Stimulated activated effector memory CD8-positive, alpha-beta T cell treated with anti-CD3 and anti-CD28 coated beads, Interleukin-12 subunit alpha, Interleukin-12 subunit beta, amount 100 ng/mL, for 72 hours (primary cell): ENCODE measurements at regions not wholly inside any gene's neighbourhood (a gene's known extent, or its start where the extent isn't known, plus 50 kb on each side); places are given as distances from the start of the nearest gene placed in this dataset.

Source experiments
- ATAC-seq: fragments of 150-1000 bp; cut with Tn5 transposase; 2 replicates; pipeline ENCODE4 v1.10.0; 2021
- DNase-seq, 2 donors: peaks; one replicate each; pipeline ENCODE4 v3.0.0; 2021 to 2022; ENCODE audit warnings: low spot score in 2 of 2
- H3K27ac Mint-ChIP-seq: one replicate; pipeline ENCODE4 v1.8.0; 2022; ENCODE audit warnings: mild to moderate bottlenecking, mixed read lengths
- H3K36me3 Mint-ChIP-seq: one replicate; pipeline ENCODE4 v1.8.0; 2022; ENCODE audit warnings: mild to moderate bottlenecking, mixed read lengths
- H3K4me1 Mint-ChIP-seq: one replicate; pipeline ENCODE4 v1.8.0; 2022; ENCODE audit warnings: mixed read lengths
- H3K4me3 Mint-ChIP-seq: one replicate; pipeline ENCODE4 v1.8.0; 2022; ENCODE audit warnings: mild to moderate bottlenecking, mixed read lengths
- H3K9me3 Mint-ChIP-seq: one replicate; pipeline ENCODE4 v1.8.0; 2022; ENCODE audit warnings: mixed read lengths

GRCh38 chr9:78552802-78553201 is 255.9 kb downstream of the PSAT1 start:
- Mint-ChIP-seq H3K9me3 (peaks cover 3% of the 10 kb centered on the region), H3K36me3 (no peaks in the 10 kb centered on the region), H3K27ac (no peak overlapping the region), H3K4me3 (no peak overlapping the region), H3K4me1 (no peaks in the 10 kb centered on the region)
- no peak for ATAC-seq
- DNase-seq = no peak

GRCh38 chr9:78557540-78557939 is 260.6 kb downstream of the PSAT1 start:
- ATAC-seq (no peak), DNase-seq (no peak)
- H3K9me3 Mint-ChIP-seq = peaks cover 3% of the 10 kb centered on the region
- no peaks in the 10 kb centered on the region for H3K36me3 Mint-ChIP-seq
- H3K27ac Mint-ChIP-seq = no peak overlapping the region
- H3K4me3 Mint-ChIP-seq = no peak overlapping the region
- no peaks in the 10 kb centered on the region for H3K4me1 Mint-ChIP-seq

GRCh38 chr9:78559449-78559885 is 262.5 kb downstream of the PSAT1 start:
- Mint-ChIP-seq H3K4me1 (no peaks in the 10 kb centered on the region), H3K9me3 (peaks cover 3% of the 10 kb centered on the region), H3K27ac (no peak overlapping the region), H3K4me3 (no peak overlapping the region), H3K36me3 (no peaks in the 10 kb centered on the region)
- ATAC-seq = no peak
- DNase-seq = no peak

GRCh38 chr9:78562021-78562420 is 265.1 kb downstream of the PSAT1 start:
- Mint-ChIP-seq H3K4me1 (no peaks in the 10 kb centered on the region), H3K9me3 (no peaks in the 10 kb centered on the region), H3K4me3 (no peak overlapping the region), H3K27ac (no peak overlapping the region), H3K36me3 (no peaks in the 10 kb centered on the region)
- ATAC-seq = no peak
- DNase-seq = no peak

GRCh38 chr9:78563269-78563668 is 266.3 kb downstream of the PSAT1 start:
- Mint-ChIP-seq H3K4me1 (no peaks in the 10 kb centered on the region), H3K36me3 (no peaks in the 10 kb centered on the region)

GRCh38 chr9:78565481-78565880 is 268.6 kb downstream of the PSAT1 start:
- Mint-ChIP-seq H3K36me3 (no peaks in the 10 kb centered on the region), H3K9me3 (peaks cover 3% of the 10 kb centered on the region), H3K4me3 (no peak overlapping the region), H3K27ac (no peak overlapping the region), H3K4me1 (no peaks in the 10 kb centered on the region)
- no peak for DNase-seq
- ATAC-seq = no peak

More at GRCh38 chr9:78563269-78563668, 266.3 kb downstream of the PSAT1 start:
- ATAC-seq (no peak), DNase-seq (no peak)
- H3K27ac Mint-ChIP-seq = no peak overlapping the region
- H3K9me3 Mint-ChIP-seq = no peaks in the 10 kb centered on the region
- H3K4me3 Mint-ChIP-seq = no peak overlapping the region

- Mint-ChIP-seq H3K27ac (no peak overlapping the region), H3K9me3 (peaks cover 3% of the 10 kb centered on the region), H3K4me3 (no peak overlapping the region), H3K36me3 (no peaks in the 10 kb centered on the region), H3K4me1 (no peaks in the 10 kb centered on the region)
- DNase-seq (no peak), ATAC-seq (no peak)
Observed at GRCh38 chr9:78566521-78566920, 269.6 kb downstream of the PSAT1 start.

GRCh38 chr9:78566948-78567675 is 270.2 kb downstream of the PSAT1 start:
- Mint-ChIP-seq H3K9me3 (peaks cover 3% of the 10 kb centered on the region), H3K27ac (no peak overlapping the region), H3K4me3 (no peak overlapping the region), H3K36me3 (no peaks in the 10 kb centered on the region), H3K4me1 (no peaks in the 10 kb centered on the region)
- DNase-seq (no peak), ATAC-seq (no peak)

GRCh38 chr9:78567693-78568092 is 270.8 kb downstream of the PSAT1 start:
- no peaks in the 10 kb centered on the region for H3K4me1 Mint-ChIP-seq
- peaks cover 3% of the 10 kb centered on the region for H3K9me3 Mint-ChIP-seq
- H3K27ac Mint-ChIP-seq = no peak overlapping the region
- ATAC-seq = no peak
- H3K4me3 Mint-ChIP-seq = no peak overlapping the region
- DNase-seq = no peak
- H3K36me3 Mint-ChIP-seq = no peaks in the 10 kb centered on the region

GRCh38 chr9:78568774-78569173 is 271.8 kb downstream of the PSAT1 start:
- ATAC-seq = no peak
- no peak for DNase-seq
- Mint-ChIP-seq H3K4me3 (no peak overlapping the region), H3K36me3 (no peaks in the 10 kb centered on the region), H3K9me3 (peaks cover 3% of the 10 kb centered on the region), H3K27ac (no peak overlapping the region), H3K4me1 (no peaks in the 10 kb centered on the region)

- no peaks in the 10 kb centered on the region for H3K4me1 Mint-ChIP-seq
Observed at GRCh38 chr9:78572266-78572665, 275.3 kb downstream of the PSAT1 start.

GRCh38 chr9:78573205-78573604 is 276.3 kb downstream of the PSAT1 start:
- ATAC-seq = no peak
- H3K4me1 Mint-ChIP-seq = no peaks in the 10 kb centered on the region

More at GRCh38 chr9:78572266-78572665, 275.3 kb downstream of the PSAT1 start:
- ATAC-seq (no peak), DNase-seq (no peak)
- Mint-ChIP-seq H3K27ac (no peak overlapping the region), H3K9me3 (peaks cover 4% of the 10 kb centered on the region), H3K36me3 (no peaks in the 10 kb centered on the region), H3K4me3 (no peak overlapping the region)

GRCh38 chr9:78573669-78574068 is 276.7 kb downstream of the PSAT1 start:
- Mint-ChIP-seq H3K4me1 (no peaks in the 10 kb centered on the region), H3K4me3 (no peak overlapping the region), H3K9me3 (peaks cover 5% of the 10 kb centered on the region), H3K27ac (no peak overlapping the region), H3K36me3 (no peaks in the 10 kb centered on the region)
- DNase-seq (no peak), ATAC-seq (no peak)

More at GRCh38 chr9:78573205-78573604, 276.3 kb downstream of the PSAT1 start:
- Mint-ChIP-seq H3K27ac (no peak overlapping the region), H3K36me3 (no peaks in the 10 kb centered on the region), H3K9me3 (peaks cover 5% of the 10 kb centered on the region), H3K4me3 (no peak overlapping the region)
- DNase-seq = no peak

- no peak overlapping the region for H3K27ac Mint-ChIP-seq
- no peak overlapping the region for H3K4me3 Mint-ChIP-seq
- no peaks in the 10 kb centered on the region for H3K4me1 Mint-ChIP-seq
- no peaks in the 10 kb centered on the region for H3K36me3 Mint-ChIP-seq
- ATAC-seq (no peak), DNase-seq (no peak)
- peaks cover 5% of the 10 kb centered on the region for H3K9me3 Mint-ChIP-seq
Observed at GRCh38 chr9:78574354-78575045, 277.6 kb downstream of the PSAT1 start.

- H3K4me3 Mint-ChIP-seq = no peak overlapping the region
- H3K36me3 Mint-ChIP-seq = no peaks in the 10 kb centered on the region
- H3K27ac Mint-ChIP-seq = no peak overlapping the region
- no peaks in the 10 kb centered on the region for H3K4me1 Mint-ChIP-seq
- peaks cover 2% of the 10 kb centered on the region for H3K9me3 Mint-ChIP-seq
- no peak for DNase-seq
- ATAC-seq = no peak
Observed at GRCh38 chr9:78575081-78575480, 278.2 kb downstream of the PSAT1 start.

- no peaks in the 10 kb centered on the region for H3K4me1 Mint-ChIP-seq
- peaks cover 2% of the 10 kb centered on the region for H3K9me3 Mint-ChIP-seq
- DNase-seq = no peak
- no peaks in the 10 kb centered on the region for H3K36me3 Mint-ChIP-seq
- no peak overlapping the region for H3K4me3 Mint-ChIP-seq
- no peak overlapping the region for H3K27ac Mint-ChIP-seq
- no peak for ATAC-seq
Observed at GRCh38 chr9:78575771-78576170, 278.8 kb downstream of the PSAT1 start.
